DMS79 (cell line): ENCODE measurements at regions not wholly inside any gene's neighbourhood (a gene's known extent, or its start where the extent isn't known, plus 50 kb on each side); places are given as distances from the start of the nearest gene placed in this dataset.
A peak's percentile ranks its signal among the peaks of the same experiment; 100 is the strongest.

Experiments
- DNase-seq: peaks from one replicate; lab custom pipeline; 2025; lab: John Stamatoyannopoulos, UW

DNA sequence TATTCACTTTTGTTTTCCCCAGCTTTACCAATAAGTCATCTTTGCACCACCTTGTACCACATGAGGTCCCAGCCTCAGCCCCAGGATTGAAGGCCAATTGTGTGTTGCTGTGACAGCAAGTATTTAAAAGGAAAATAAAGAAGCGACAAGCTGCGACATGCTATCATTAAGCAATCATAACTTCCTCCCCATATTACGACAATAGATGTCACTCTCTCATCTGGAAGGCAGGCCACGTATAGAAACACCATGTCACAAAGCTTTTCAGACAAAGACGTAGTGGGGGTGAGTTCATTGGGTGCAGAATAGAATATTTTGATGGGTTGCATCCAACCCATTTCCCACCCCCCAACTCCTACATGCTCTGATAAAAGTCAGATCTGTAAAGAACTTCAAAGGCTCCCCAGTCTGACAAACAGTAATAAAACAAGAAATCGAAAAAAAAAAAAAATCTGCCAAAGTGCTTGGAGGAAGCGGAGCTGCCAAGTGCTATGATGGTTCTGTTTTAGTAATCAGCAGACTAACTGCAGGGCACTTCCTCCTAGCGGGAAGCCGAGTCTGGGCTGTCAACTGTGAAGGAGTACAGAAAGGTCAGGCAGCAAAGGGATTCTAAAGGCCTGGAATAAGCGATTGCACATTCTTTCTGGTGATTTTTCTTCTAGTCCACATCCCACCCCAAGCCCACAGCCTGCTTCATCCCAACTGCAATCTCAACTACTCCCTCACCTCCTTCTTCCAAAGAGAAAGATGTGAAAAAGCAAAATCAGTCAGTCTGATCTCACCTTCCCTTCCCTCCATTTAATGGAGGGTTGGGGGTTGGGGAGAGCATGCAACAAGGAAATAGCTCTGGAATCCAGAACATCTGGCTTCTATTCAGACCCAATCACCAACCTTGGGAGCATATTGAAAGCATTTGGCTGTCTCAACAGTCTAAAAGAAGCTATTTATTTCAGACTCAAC is 131.4 kb upstream of the UBASH3B start:
- DNase-seq = no peak

GRCh38 chr11:122521626-122522025 is 133.9 kb upstream of the UBASH3B start:
- peak; percentile 32 for DNase-seq

GRCh38 chr11:122517403-122518379 is 137.8 kb upstream of the UBASH3B start:
- DNase-seq = no peak

DNA sequence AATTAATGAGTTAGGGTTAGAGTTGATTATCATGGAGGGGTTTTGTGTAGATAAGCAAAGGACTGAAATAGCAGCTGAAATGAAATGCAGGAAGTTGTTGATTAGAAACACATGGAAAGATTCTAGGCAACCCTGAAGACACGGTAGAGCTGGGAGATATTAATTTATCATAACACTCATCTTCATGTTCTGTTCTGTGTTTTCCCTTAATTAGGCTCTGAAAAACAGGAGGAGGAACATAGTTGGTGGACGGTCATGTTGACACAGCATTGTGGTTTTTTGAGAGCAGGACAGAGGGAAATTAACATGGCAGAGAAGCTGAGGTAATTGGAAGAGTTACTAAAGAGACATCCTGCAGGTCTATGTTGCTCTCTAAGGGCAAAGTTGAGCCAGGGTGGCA is 138.8 kb upstream of the UBASH3B start:
- no peak for DNase-seq

GRCh38 chr11:122513997-122514396 is 141.5 kb upstream of the UBASH3B start:
- no peak for DNase-seq

GRCh38 chr11:122513328-122513727 is 142.2 kb upstream of the UBASH3B start:
- DNase-seq = no peak

- DNase-seq = no peak
Observed at GRCh38 chr11:122512688-122513087, 142.8 kb upstream of the UBASH3B start.

DNA sequence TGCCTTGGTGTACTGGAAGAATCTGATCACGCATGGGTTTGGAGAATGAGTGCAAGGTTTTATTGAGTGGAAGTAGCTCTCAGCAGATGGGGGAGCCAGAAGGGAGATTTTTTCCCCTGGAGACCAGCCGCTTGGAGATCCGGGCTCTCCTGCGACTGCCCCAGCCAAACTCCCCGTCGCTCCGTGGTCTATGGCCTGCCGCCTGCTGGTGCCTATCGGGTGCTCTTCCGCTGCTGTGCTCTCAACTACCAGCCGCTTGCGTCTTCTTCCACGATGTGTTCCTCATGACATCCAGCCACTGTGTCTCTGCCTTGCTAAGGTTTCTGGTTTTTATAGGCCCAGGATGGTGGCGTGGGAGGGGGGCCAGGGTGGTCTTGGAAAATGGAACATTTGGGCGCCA is 145.6 kb upstream of the UBASH3B start:
- DNase-seq = no peak

- DNase-seq = no peak
Observed at GRCh38 chr11:122509091-122509490, 146.4 kb upstream of the UBASH3B start.

DNA sequence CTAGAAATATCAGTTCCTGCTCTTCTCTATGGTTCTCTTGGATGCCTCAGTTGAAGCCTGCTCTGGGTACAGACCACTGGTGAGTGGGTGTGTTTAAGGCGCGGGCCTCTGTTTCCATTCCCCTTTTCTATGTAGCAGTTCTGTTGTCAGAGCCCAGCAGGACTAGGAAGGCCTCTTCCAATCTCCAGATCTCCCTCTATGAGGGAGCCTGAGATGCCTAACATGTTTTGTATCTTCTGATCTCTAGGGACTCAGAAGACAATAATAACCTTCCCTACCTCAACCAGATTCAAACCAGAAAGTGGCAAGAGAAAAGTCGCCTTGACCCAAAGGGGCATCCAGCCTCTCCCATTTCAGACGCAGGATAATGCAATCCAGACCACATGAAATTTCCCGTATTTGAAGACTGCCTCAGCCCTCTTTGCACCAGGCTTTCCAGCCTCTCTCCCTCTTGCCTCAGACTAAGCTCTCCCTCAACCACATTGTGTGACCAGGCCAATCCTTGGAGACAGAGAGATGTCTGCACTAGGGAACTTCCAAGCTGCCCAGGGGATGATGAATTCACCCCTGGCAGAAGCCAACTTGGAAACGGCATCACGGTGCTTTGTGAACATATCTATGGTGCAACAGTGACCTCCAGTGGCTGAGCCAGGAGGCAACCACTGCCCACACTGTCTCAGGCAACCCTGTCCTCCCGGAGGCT is 150.1 kb upstream of the UBASH3B start:
- peak; percentile 77 for DNase-seq

GRCh38 chr11:122494221-122494620 is 161.3 kb upstream of the UBASH3B start:
- DNase-seq = no peak

DNA sequence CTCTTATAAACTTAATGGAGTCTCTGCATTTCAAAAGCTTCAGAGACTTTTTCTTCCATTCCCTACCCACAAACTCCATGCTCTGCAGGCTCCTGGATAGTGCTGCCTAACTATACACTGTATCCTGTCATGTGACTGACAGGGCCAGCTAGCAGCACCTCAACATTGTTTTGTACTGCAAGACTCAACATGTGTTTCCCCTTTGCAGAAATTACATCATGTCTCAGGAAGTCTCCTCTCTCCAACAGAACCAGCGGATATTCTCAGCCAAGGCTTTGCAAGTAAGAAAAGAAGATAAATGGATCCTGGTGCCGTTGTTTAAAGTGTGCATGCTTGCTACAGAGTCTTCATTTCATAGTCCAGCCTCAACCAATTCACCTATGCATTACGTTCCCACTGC is 164.0 kb upstream of the UBASH3B start:
- no peak for DNase-seq

DNA sequence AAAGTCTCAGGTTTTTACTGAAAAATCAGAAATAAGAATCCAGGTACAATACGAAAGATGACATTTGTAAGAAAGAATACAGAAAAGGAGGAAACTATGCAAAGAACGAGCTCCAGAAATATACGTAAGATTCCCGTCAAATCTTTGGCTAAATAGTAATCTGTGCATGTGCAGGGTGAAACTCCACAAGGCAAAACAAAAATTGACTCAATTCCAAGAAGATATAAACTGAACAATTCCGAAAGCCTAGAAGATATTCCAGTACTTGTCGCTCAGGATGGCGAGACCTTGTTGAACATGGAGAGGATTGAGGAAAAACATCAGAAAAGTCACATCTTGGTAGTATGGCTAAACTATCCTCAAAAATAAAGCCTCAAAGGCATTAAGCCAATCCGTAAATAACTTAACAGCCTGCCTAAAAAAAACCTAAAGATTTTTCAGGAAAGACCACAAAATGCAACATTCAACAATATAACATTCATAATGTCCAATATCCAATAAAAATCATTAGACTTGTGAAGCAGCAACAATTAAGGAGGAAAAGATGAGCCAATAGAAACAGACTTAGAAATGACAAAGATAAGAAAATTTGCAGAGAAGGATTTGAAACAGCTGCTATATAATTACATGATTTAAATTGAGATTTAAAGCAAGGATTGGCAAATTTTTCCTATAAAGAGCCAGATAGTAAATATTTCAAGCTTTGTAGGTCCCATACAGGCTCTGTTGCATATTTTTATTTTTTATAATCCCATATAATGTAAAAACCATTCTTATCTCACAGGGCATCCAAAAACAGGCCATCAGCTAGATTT is 166.4 kb upstream of the UBASH3B start:
- no peak for DNase-seq

- DNase-seq = no peak
Observed at GRCh38 chr11:122487669-122488068, 167.9 kb upstream of the UBASH3B start.

DNA sequence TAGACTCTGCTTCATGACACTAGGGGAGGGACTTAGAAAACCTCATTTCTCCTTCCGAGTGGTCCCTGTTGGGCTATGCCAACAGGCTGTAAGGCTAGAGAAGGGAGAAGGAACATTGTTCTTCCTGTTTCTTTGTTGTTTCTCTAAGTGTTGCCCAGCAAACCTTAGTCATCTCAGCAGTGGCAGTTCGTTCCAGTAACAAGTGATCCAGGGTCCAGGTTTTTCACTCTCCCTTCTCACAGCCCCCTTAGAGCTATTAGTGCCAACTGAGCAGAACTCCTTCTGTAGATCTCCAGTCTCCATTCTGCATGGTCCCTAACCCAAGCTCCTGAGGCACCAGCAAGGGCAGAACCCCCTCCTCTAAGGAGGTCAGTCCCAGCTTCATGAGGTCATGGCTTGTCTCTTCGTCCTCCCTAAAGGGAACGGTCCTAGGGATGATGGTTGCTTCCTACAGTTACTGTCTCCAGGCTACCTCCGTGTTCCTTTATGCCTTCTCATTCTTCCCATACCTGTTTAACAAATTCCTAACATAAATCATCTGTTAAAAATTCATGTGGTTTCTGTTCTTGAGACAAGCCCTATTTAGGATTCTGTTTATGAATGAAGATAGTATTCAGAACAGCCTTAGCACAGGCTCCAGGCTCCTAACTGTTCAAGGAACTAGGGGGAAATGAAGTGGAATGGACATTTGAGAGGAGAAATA is 168.6 kb upstream of the UBASH3B start:
- no peak for DNase-seq

GRCh38 chr11:122478986-122479385 is 176.5 kb upstream of the UBASH3B start:
- DNase-seq = no peak

DNA sequence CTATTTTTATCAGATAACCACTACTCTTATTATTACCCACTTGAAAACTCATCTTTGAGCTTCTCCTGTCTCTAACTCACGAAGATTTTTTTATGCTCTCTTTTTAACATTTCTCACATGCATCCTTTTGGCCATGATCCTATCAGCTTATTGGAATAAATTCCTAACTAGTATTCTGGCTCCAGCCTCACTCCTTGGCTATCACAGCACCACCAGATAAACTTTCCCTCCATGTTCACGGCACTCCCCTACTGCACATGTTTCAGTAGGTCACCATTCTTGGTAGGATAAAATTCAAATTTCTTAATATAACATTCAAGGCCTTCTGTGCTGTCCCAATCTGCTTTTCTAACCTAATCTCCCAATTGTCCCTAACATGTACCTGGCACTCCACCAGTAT is 186.6 kb upstream of the UBASH3B start:
- no peak for DNase-seq

GRCh38 chr11:122463530-122463929 is 192.0 kb upstream of the UBASH3B start:
- DNase-seq = no peak

DNA sequence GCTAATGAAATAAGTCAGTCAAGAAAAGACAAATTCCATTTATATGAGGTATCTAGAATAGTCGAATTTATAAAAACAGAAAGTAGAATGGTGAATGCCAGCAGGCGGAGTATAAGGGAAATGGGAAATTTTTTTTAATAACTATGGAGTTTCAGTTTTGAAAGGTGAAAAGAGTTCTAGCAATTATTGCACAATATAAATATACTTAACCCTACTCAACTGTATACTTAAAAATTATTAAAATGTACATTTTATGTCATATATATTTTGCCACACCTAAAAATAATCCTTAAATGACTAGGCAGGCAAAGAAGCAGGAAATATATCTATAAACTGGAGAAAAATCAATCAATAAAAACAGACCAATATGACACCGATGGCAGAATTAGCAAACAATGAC is 196.5 kb upstream of the UBASH3B start:
- no peak for DNase-seq

DNA sequence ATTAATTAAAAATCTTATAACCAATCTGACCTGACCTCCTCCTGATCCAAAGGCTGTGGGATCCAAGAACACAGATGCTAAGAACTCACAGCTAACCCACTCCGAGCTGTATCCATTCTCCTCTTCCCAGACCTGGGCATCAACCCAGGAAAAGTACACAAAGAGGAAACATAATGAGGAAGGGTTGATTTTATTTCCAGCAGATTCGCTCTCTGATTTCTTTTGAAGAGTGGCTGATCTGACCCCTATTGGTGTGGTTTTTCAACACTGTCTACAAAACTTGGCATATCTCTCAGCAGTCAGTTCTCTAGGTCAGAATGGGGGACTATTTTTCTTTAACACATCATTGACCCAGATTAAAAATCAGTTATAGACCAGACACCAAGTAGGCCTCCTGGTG is 201.9 kb upstream of the UBASH3B start:
- no peak for DNase-seq

DNA sequence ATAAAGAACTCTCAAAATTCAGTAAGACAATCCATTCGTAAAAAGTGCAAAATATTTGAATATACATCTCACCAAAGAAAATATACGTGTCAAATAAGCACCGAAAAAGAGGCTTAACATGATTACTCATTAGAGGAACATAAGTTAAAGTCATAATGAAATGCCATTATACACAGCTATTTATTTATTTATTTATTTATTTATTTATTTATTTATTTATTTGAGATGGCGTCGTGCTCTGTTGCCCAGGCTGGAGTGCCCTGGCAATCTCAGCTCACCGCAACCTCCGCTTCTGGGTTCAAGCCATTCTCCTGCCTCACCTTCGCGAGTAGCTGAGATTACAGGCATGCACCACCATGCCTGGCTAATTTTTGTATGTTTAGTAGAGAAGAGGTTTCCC is 203.6 kb upstream of the UBASH3B start:
- DNase-seq = no peak
